Retinal pigment epithelial cell (primary cell): ENCODE measurements at regions not wholly inside any gene's neighbourhood (a gene's known extent, or its start where the extent isn't known, plus 50 kb on each side); places are given as distances from the start of the nearest gene placed in this dataset.
"Not testable (repeated sequence)": the region's sequence is repeated elsewhere in the genome, so short reads cannot be mapped to it uniquely, and the experiment has no call there.

Experiments used
- DNase-seq: peaks from one replicate; pipeline ENCODE4 v3.0.0-alpha.2; 2010; ENCODE audit warnings: low read depth
- H3K4me3 ChIP-seq: 2 replicates; pipeline ENCODE4 v1.5.1; 2011; ENCODE audit warnings: mild to moderate bottlenecking, low read length, control low read depth, moderate library complexity
- CTCF ChIP-seq: conservative IDR thresholded peaks from 2 replicates; pipeline ENCODE4 v1.5.1; 2011; ENCODE audit warnings: low read depth, low read length, control low read depth, inconsistent platforms

- DNase-seq, result no peak
- no peak overlapping the region for H3K4me3 ChIP-seq
- no peak for TF ChIP-seq CTCF
Measured at GRCh38 chr1:60696512-60696911, 385.8 kb upstream of the NFIA start.

- no peak for DNase-seq
- no peak overlapping the region for H3K4me3 ChIP-seq
- TF ChIP-seq CTCF, result no peak
Measured at GRCh38 chr1:60695716-60696171, 386.6 kb upstream of the NFIA start.

GRCh38 chr1:60694980-60695379 is 387.4 kb upstream of the NFIA start:
- no peak for TF ChIP-seq CTCF
- H3K4me3 ChIP-seq, result no peak overlapping the region
- no peak for DNase-seq

GRCh38 chr1:60692031-60692430 is 390.3 kb upstream of the NFIA start:
- no peak for TF ChIP-seq CTCF
- H3K4me3 ChIP-seq, result no peak overlapping the region
- no peak for DNase-seq

- not testable (repeated sequence) for H3K4me3 ChIP-seq, DNase-seq
Measured at GRCh38 chr1:60688221-60688620, 394.1 kb upstream of the NFIA start.

- no peak for TF ChIP-seq CTCF
- no peak overlapping the region for H3K4me3 ChIP-seq
- DNase-seq, result no peak
Measured at GRCh38 chr1:60681095-60681860, 401.1 kb upstream of the NFIA start.

GRCh38 chr1:60679524-60680375 is 402.6 kb upstream of the NFIA start:
- no peak for DNase-seq
- no peak for TF ChIP-seq CTCF
- no peak overlapping the region for H3K4me3 ChIP-seq
